ENCODE measurements at regions not wholly inside any gene's neighbourhood (a gene's known extent, or its start where the extent isn't known, plus 50 kb on each side); places are given as distances from the start of the nearest gene placed in this dataset.

DNA sequence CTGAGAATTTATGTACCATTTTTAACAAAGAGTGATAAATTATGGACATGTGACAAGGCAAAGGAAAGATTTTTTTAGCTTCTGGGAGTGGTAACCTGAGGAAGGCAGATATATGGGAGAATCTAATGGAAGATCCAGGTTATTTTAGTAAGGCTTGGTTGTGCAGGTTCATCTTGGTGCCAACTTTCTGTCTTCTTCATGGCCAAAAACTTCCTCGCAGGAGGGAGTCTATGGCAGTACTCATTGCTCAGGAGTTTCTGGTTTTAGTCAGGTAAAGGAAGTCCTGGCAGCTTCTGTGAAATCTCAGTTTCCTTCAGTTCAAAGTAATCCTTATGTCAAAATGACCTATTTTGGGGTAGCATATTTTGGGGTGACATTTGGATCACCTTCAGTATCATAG, 248.3 kb upstream of the KCNN2 start:
- ATAC-seq (ENCODE audit: low read depth) (no peak), DNase-seq (no peak)
- in situ Hi-C loops (cut with MboI; ENCODE audit: low sequenced_read_pairs): no loop called here
- Histone ChIP-seq H3K14ac (replicated peaks; ENCODE audit: low read depth, low read length) (no peak overlapping the region), H3K56ac (ENCODE audit: extremely low read depth, insufficient read depth, low read length) (no peak overlapping the region), H2BK20ac (ENCODE audit: low read depth, low read length) (no peak overlapping the region), H4K5ac (ENCODE audit: low read depth, low read length) (no peak overlapping the region), H4K8ac (ENCODE audit: low read depth in 2 of 2, low read length in 2 of 2) (no peak overlapping the region), H4K20me1 (ENCODE audit: insufficient read depth, low read length) (no peaks in the 10 kb centered on the region), H3K4ac (ENCODE audit: low read depth, low read length) (no peak overlapping the region), H3K9me3 (ENCODE audit: control insufficient read depth, insufficient read depth, low read length) (no peaks in the 10 kb centered on the region), H2AFZ (replicated peaks; ENCODE audit: low read length, poor library complexity) (no peak overlapping the region), H3K23ac (ENCODE audit: low read depth, low read length) (no peak overlapping the region), H3K27ac (ENCODE audit: insufficient read depth, low read length) (no peak overlapping the region), H3K9me1 (ENCODE audit: insufficient read depth, low read length) (no peaks in the 10 kb centered on the region), H3K27me3 (ENCODE audit: control insufficient read depth, insufficient read depth, low read length) (no peaks in the 10 kb centered on the region), H3K18ac (ENCODE audit: low read depth, low read length) (no peak overlapping the region), H3K4me2 (ENCODE audit: low read depth, low read length) (no peak overlapping the region), H3K36me3 (ENCODE audit: control insufficient read depth, insufficient read depth, low read length) (no peaks in the 10 kb centered on the region), H2BK120ac (ENCODE audit: low read depth, low read length) (no peak overlapping the region), H2BK15ac (ENCODE audit: low read depth, low read length) (no peak overlapping the region), H2AK9ac (replicated peaks; ENCODE audit: low read depth, low read length, poor library complexity) (no peak overlapping the region), H3K4me1 (ENCODE audit: control insufficient read depth, insufficient read depth, low read length) (no peaks in the 10 kb centered on the region), H2BK5ac (ENCODE audit: low read depth, low read length, poor library complexity, severe bottlenecking) (no peak overlapping the region), H4K91ac (ENCODE audit: insufficient read depth, low read depth, low read length) (no peak overlapping the region), H3K79me1 (ENCODE audit: low read depth in 1 of 2, low read length in 2 of 2) (no peaks in the 10 kb centered on the region), H2AK5ac (ENCODE audit: low read depth, low read length) (no peak overlapping the region), H3K9ac (ENCODE audit: low read depth, low read length) (no peak overlapping the region), H3K4me3 (ENCODE audit: insufficient read depth, low read depth, low read length) (no peak overlapping the region)
- no CpG with 5 or more reads among the region's 1 CpG for WGBS, 2 experiments (ENCODE audit: extremely low coverage in 2 of 2, insufficient read length in 1 of 2)
- TF ChIP-seq RFX5 (IDR thresholded peaks at IDR 0.05; ENCODE audit: low read depth, low read length) (no peak), RAD21 (IDR thresholded peaks at IDR 0.05; ENCODE audit: low read length) (no peak), NFE2L2 (IDR thresholded peaks at IDR 0.05; ENCODE audit: low read depth, low read length) (no peak), MAZ (IDR thresholded peaks at IDR 0.05; ENCODE audit: borderline replicate concordance, low read depth, low read length) (no peak), FOS (IDR thresholded peaks at IDR 0.05; ENCODE audit: low read depth, low read length) (no peak), POLR2A (IDR thresholded peaks at IDR 0.05; ENCODE audit: low read depth, low read length) (no peak), MAFK (IDR thresholded peaks at IDR 0.05; ENCODE audit: low read depth, low read length) (no peak), BHLHE40 (IDR thresholded peaks at IDR 0.05; ENCODE audit: low read depth, low read length) (no peak), CEBPB (IDR thresholded peaks at IDR 0.05; ENCODE audit: low read depth, low read length) (no peak)
- TF ChIP-seq, protein P1, sequence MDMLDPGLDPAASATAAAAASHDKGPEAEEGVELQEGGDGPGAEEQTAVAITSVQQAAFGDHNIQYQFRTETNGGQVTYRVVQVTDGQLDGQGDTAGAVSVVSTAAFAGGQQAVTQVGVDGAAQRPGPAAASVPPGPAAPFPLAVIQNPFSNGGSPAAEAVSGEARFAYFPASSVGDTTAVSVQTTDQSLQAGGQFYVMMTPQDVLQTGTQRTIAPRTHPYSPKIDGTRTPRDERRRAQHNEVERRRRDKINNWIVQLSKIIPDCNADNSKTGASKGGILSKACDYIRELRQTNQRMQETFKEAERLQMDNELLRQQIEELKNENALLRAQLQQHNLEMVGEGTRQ (IDR thresholded peaks at IDR 0.05; ENCODE audit: low read depth, low read length): no peak
- TF ChIP-seq, protein P2, sequence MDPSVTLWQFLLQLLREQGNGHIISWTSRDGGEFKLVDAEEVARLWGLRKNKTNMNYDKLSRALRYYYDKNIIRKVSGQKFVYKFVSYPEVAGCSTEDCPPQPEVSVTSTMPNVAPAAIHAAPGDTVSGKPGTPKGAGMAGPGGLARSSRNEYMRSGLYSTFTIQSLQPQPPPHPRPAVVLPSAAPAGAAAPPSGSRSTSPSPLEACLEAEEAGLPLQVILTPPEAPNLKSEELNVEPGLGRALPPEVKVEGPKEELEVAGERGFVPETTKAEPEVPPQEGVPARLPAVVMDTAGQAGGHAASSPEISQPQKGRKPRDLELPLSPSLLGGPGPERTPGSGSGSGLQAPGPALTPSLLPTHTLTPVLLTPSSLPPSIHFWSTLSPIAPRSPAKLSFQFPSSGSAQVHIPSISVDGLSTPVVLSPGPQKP (IDR thresholded peaks at IDR 0.05; ENCODE audit: borderline replicate concordance, low read depth, low read length): no peak
- CTCF ChIA-PET: interaction anchor here (0.9 kb wide), 1 partner anchor 955 kb away, joined by 11 read pairs; no protein-coding TSS in a partner anchor
- intact Hi-C loops (cut with micrococcal nuclease): no loop called here
- dilution Hi-C loops (cut with HindIII; ENCODE audit: low sequenced_read_pairs, unreplicated experiment): no loop called here
- POLR2A ChIA-PET (ENCODE audit: unreplicated experiment): no interaction called here
- no TSS peak for BruUV-seq (replicated peaks)
